ENCODE measurements at regions not wholly inside any gene's neighbourhood (a gene's known extent, or its start where the extent isn't known, plus 50 kb on each side); places are given as distances from the start of the nearest gene placed in this dataset.

DNA sequence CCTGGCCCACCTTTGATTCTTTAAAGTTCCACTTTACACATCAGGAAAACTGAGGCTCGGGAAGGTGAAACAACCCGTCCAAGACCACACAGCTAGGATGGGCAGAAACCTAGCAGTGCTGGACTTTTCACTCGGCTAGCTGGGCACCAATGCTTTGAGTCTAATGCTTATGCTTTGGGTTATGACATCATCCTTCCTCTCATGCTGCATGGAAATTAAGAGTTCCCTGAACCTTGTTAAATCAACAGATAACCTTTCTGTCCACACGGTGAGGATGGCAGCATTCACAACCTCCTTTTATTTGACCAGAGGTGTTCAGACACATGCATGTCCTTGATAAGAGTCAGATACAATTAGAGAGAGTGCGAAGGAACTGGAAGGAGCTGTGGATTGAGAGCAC lies 138.4 kb downstream of the UQCRFS1 start:
- Histone ChIP-seq H3K27me3 (no peaks in the 10 kb centered on the region), H3K36me3 (no peaks in the 10 kb centered on the region), H3K4me3 (no peak overlapping the region), H3K9me3 (no peaks in the 10 kb centered on the region), H3K27ac (no peak overlapping the region), H3K4me1 (no peaks in the 10 kb centered on the region)
- TF ChIP-seq, protein P1, sequence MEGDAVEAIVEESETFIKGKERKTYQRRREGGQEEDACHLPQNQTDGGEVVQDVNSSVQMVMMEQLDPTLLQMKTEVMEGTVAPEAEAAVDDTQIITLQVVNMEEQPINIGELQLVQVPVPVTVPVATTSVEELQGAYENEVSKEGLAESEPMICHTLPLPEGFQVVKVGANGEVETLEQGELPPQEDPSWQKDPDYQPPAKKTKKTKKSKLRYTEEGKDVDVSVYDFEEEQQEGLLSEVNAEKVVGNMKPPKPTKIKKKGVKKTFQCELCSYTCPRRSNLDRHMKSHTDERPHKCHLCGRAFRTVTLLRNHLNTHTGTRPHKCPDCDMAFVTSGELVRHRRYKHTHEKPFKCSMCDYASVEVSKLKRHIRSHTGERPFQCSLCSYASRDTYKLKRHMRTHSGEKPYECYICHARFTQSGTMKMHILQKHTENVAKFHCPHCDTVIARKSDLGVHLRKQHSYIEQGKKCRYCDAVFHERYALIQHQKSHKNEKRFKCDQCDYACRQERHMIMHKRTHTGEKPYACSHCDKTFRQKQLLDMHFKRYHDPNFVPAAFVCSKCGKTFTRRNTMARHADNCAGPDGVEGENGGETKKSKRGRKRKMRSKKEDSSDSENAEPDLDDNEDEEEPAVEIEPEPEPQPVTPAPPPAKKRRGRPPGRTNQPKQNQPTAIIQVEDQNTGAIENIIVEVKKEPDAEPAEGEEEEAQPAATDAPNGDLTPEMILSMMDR (IDR thresholded peaks at IDR 0.05): no peak
- intact Hi-C loops (cut with DNase I): no loop called here
- no peak for ATAC-seq
- DNase-seq: no peak

DNA sequence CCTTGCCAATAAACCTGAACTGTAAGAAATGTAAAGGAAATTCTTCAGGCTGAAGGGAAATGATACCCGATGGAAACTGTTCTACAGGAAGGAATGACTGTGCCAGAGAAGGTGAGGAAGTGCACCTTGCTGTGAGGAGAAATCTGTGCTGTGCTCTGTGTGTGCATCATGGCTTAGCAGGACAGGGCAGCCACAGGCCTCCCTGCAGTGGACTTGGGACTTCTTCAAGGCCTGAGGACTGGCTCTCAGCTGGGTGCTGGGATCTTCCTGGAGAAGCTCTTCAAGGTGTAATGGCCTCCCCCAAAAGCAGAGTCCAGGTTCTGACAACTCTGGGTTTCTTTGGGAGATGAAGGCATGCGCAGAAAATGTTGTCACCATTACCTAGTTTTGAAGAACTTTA lies 145.1 kb downstream of the UQCRFS1 start:
- no peaks in the 10 kb centered on the region for H3K36me3 ChIP-seq
- no peaks in the 10 kb centered on the region for H3K9me3 ChIP-seq
- no peak for DNase-seq
- ATAC-seq: no peak
- peaks cover 4% of the 10 kb centered on the region for H3K27me3 ChIP-seq
- H3K4me1 ChIP-seq: no peaks in the 10 kb centered on the region
- TF ChIP-seq, protein P1 (IDR thresholded peaks at IDR 0.05): no peak
- intact Hi-C loops (cut with DNase I): no loop called here
- no peak overlapping the region for H3K4me3 ChIP-seq
- no peak overlapping the region for H3K27ac ChIP-seq

DNA sequence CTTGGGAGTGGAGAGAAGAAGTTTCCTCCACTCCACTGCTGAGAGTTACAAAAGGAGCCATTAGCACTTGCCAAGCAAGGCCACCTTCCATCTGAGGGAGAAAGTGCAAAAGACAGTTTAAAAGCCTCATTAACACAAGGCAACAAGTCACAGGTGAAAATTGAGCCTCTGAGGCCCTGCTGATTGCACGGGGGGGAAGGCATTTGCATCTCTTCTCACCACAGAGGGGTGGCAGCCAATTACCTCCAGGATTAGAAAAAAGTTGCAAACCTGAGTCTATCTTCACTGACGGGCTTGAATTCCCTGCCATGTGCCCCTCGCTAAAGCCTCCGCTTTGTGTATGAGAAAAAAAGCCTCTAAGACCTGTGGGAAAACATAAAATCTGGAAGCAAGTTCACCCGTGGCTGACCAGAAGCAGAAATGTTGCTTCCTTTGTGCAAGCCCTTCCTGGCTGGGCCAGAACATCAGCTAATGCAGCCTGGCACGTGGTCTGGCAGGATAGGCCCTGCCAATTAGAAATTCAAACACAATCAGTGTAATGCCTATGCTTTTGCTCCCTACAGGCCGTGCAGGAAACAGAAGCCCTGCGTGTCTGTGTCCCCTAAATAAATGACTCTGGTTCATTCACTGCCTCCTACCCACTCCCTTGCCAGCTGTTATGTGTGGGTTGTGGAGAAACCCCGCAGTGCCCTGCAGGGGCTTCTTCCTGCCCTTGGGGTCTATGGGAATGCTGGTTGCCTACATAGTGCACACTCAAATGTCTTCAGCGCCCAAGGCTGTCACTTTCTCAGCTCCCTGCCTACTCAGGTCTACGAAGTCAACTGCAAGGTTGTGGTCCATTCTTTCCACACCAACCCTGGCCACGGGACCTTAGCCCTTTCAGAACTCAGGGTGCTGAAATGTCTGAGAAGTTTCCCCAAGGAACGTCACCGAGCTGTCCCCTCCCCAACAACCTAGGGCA lies 150.2 kb downstream of the UQCRFS1 start:
- no peaks in the 10 kb centered on the region for H3K36me3 ChIP-seq
- no peaks in the 10 kb centered on the region for H3K9me3 ChIP-seq
- intact Hi-C loops (cut with DNase I): no loop called here
- ATAC-seq: no peak
- H3K4me1 ChIP-seq: no peaks in the 10 kb centered on the region
- TF ChIP-seq, protein P1 (IDR thresholded peaks at IDR 0.05): no peak
- DNase-seq: no peak
- H3K4me3 ChIP-seq: no peak overlapping the region
- H3K27ac ChIP-seq: no peak overlapping the region
- peaks cover 4% of the 10 kb centered on the region for H3K27me3 ChIP-seq

DNA sequence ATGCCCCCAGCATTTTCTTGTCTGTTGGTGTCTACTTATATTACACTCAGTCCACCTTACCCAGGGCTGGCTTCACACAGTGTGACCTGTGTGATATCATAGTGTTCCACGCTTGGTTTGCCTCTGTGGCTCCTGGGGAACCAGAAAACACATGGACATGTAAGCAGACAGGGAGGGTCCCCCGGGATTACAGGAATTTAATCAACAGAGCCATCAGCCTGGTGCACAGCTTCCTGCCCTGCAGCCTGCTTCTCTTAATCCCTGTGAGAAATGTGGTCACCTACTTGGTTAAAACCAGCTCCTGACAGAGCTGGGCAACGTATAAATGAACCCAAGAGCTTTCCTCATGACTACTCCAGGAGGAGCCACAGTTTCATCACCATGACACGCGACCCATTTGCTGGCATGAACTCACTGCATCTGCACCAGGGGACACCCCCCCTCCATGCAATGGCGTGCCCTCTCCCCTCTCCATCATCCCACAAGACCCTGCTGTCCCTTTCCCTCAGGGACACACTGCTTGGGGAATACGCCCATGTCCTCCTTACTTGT lies 152.1 kb downstream of the UQCRFS1 start:
- DNase-seq: no peak
- peaks cover 4% of the 10 kb centered on the region for H3K27me3 ChIP-seq
- no peaks in the 10 kb centered on the region for H3K9me3 ChIP-seq
- no peaks in the 10 kb centered on the region for H3K36me3 ChIP-seq
- H3K4me3 ChIP-seq: no peak overlapping the region
- intact Hi-C loops (cut with DNase I): no loop called here
- TF ChIP-seq, protein P1 (IDR thresholded peaks at IDR 0.05): no peak
- H3K4me1 ChIP-seq: no peaks in the 10 kb centered on the region
- ATAC-seq: no peak
- H3K27ac ChIP-seq: no peak overlapping the region

DNA sequence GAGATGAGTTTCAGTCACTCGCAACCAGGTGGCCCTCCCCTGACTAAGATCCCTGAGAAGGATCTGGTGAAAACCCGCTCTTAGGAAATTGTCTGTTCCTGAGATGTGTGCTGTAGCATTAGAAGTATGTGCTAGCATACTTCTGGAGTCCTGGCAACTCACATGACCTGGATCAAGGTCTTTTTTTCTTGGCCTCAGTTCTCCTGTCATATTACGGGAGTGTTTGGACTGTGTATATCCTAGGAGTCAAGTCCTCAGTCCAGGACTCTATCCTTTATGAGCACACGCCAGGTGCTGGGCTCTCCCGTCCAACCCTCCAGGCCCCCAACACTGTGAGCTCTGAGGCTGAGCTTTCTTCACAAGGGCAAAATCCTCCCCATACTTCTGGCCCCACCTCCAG lies 156.4 kb downstream of the UQCRFS1 start:
- TF ChIP-seq, protein P1 (IDR thresholded peaks at IDR 0.05): no peak
- no peaks in the 10 kb centered on the region for H3K9me3 ChIP-seq
- no peak overlapping the region for H3K4me3 ChIP-seq
- H3K27ac ChIP-seq: no peak overlapping the region
- ATAC-seq (no peak), DNase-seq (no peak)
- H3K36me3 ChIP-seq: no peaks in the 10 kb centered on the region
- intact Hi-C loops (cut with DNase I): no loop called here
- H3K4me1 ChIP-seq: no peaks in the 10 kb centered on the region
- H3K27me3 ChIP-seq: no peaks in the 10 kb centered on the region

Measured in upper lobe of right lung (tissue), 1 donor.